T-helper 17 cell (primary cell): ENCODE measurements at regions not wholly inside any gene's neighbourhood (a gene's known extent, or its start where the extent isn't known, plus 50 kb on each side); places are given as distances from the start of the nearest gene placed in this dataset.
"Not testable (repeated sequence)": the region's sequence is repeated elsewhere in the genome, so short reads cannot be mapped to it uniquely, and the experiment has no call there.

Experiments used
- ATAC-seq: fragments of 150-1000 bp; cut with Tn5 transposase; 2 replicates; pipeline ENCODE4 v1.10.0; 2021; ENCODE audit warnings: mild to moderate bottlenecking, moderate library complexity
- DNase-seq, 3 donors: peaks; one replicate each; pipeline versions ENCODE4 v3.0.0 to v3.0.0-alpha.2; 2020 to 2021
- H3K9me3 ChIP-seq: one replicate; pipeline ENCODE4 v1.7.0; 2013; ENCODE audit warnings: low read length, mild to moderate bottlenecking; ENCODE audit not compliant: control insufficient read depth, poor library complexity, severe bottlenecking
- H3K27ac Mint-ChIP-seq: one replicate; pipeline ENCODE4 v1.8.0; 2022; ENCODE audit warnings: mild to moderate bottlenecking, moderate library complexity, mixed read lengths
- H3K27me3 Mint-ChIP-seq: one replicate; pipeline ENCODE4 v1.8.0; 2022; ENCODE audit warnings: mixed read lengths
- H3K36me3 Mint-ChIP-seq: one replicate; pipeline ENCODE4 v1.8.0; 2022; ENCODE audit warnings: low read depth, mixed read lengths
- H3K4me1 Mint-ChIP-seq: one replicate; pipeline ENCODE4 v1.8.0; 2022; ENCODE audit warnings: mild to moderate bottlenecking, mixed read lengths
- H3K4me3 Mint-ChIP-seq: one replicate; pipeline ENCODE4 v1.8.0; 2022; ENCODE audit warnings: mild to moderate bottlenecking, moderate library complexity, mixed read lengths

DNA sequence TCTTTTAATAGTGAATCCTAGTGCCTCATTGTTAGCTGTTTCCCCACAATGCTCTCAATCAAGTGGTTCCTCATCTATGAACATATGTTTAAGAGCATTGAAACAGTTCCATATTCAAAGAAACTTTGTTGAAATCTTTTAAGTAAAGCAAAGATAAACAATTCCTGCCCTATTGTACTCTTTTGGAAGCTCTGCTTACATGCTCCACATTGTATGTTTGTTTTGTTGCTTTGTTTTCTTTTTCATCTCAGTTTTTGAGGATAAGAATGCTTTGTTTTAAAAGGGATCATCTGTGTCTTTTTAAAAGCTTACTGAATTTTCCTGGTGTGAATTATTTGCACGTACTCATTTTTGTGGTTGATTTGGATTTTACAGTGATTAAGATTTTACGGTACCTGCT is 132.2 kb upstream of the MARCKS start:
- H3K27me3 Mint-ChIP-seq, H3K36me3 Mint-ChIP-seq, H3K4me3 Mint-ChIP-seq, ATAC-seq, DNase-seq, H3K27ac Mint-ChIP-seq, H3K4me1 Mint-ChIP-seq, H3K9me3 ChIP-seq: not testable (repeated sequence)

DNA sequence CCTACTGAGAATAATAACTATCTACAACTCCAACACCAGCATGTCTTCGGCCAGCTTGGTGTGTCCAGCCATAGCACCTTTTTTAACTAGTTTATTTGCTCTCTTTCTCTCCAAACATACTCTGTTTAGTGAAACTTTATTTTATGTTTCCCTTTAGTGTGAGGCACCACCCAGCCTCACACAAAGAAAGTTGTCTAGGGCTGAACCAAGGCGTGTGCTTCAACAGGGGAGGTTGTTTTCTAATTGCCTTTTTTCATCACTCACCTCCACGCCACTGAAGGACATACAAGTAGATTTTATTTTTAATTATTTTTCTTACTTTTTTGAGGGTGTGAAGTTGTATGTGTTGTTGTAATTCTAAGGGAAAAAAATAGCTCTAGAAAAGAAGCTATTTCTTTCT is 125.6 kb upstream of the MARCKS start:
- peaks cover 6% of the 10 kb centered on the region for H3K27me3 Mint-ChIP-seq
- no peak overlapping the region for H3K27ac Mint-ChIP-seq
- no peaks in the 10 kb centered on the region for H3K36me3 Mint-ChIP-seq
- no peaks in the 10 kb centered on the region for H3K4me1 Mint-ChIP-seq
- ATAC-seq (no peak), DNase-seq (no peak)
- no peak overlapping the region for H3K4me3 Mint-ChIP-seq
- no peaks in the 10 kb centered on the region for H3K9me3 ChIP-seq

GRCh38 chr6:113732384-113732966 is 124.7 kb upstream of the MARCKS start:
- H3K9me3 ChIP-seq: no peaks in the 10 kb centered on the region
- H3K4me3 Mint-ChIP-seq: no peak overlapping the region
- no peaks in the 10 kb centered on the region for H3K36me3 Mint-ChIP-seq
- ATAC-seq (no peak), DNase-seq (no peak)
- H3K4me1 Mint-ChIP-seq: no peaks in the 10 kb centered on the region
- H3K27ac Mint-ChIP-seq: no peak overlapping the region
- peaks cover 7% of the 10 kb centered on the region for H3K27me3 Mint-ChIP-seq

GRCh38 chr6:113733381-113733780 is 123.8 kb upstream of the MARCKS start:
- DNase-seq (no peak), ATAC-seq (no peak)
- Mint-ChIP-seq H3K27me3 (peaks cover 12% of the 10 kb centered on the region), H3K36me3 (no peaks in the 10 kb centered on the region), H3K27ac (no peak overlapping the region), H3K4me1 (no peaks in the 10 kb centered on the region), H3K4me3 (no peak overlapping the region)
- H3K9me3 ChIP-seq: no peaks in the 10 kb centered on the region

DNA sequence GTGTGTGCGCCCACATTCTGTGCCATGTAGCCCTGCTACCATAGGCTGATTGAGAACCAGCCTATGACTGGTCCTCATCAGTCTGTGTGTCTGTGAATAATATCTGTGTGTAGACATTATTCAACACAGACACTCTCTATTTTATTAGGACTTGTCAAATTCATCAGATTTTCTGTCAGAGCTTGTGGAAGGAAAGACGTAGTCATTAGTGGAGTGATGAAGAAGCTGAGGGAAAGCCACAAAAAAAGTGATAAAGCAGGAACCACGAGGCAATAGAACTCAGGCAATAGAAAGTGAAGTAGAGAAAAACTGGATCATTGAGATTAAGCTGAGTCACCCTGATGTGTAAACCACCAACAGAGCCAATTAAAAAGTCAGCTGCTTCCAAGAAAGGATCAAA is 122.2 kb upstream of the MARCKS start:
- no peak overlapping the region for H3K4me3 Mint-ChIP-seq
- peaks cover 16% of the 10 kb centered on the region for H3K27me3 Mint-ChIP-seq
- no peaks in the 10 kb centered on the region for H3K36me3 Mint-ChIP-seq
- no peak overlapping the region for H3K27ac Mint-ChIP-seq
- no peaks in the 10 kb centered on the region for H3K4me1 Mint-ChIP-seq
- ATAC-seq (no peak), DNase-seq (no peak)
- H3K9me3 ChIP-seq: no peaks in the 10 kb centered on the region

- H3K4me1 Mint-ChIP-seq: no peaks in the 10 kb centered on the region
- no peak overlapping the region for H3K4me3 Mint-ChIP-seq
- no peak for ATAC-seq
- H3K27me3 Mint-ChIP-seq: peaks cover 16% of the 10 kb centered on the region
- no peaks in the 10 kb centered on the region for H3K9me3 ChIP-seq
- no peaks in the 10 kb centered on the region for H3K36me3 Mint-ChIP-seq
- no peak overlapping the region for H3K27ac Mint-ChIP-seq
- DNase-seq: no peak
Measured at GRCh38 chr6:113735491-113735890, 121.7 kb upstream of the MARCKS start.

DNA sequence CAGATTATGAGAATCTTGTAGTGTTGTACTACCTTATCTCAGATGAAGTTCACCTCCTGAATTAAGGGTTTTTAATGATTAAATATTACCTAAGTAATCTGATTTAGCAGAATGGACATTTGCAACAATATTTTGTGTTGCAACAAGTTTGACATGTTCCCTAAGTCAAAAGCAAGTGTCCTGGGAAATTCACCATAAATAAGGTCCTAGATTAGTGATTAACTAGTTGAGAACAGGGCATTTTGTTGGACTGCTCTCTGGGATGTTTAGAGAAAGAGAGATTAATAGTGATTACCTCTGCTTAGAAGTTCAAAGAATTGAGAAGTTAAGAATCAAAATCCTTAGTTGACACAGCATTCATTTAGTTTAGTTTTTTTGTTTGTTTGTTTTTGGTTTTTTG is 120.2 kb upstream of the MARCKS start:
- Mint-ChIP-seq H3K27ac (no peak overlapping the region), H3K4me3 (no peak overlapping the region), H3K36me3 (no peaks in the 10 kb centered on the region), H3K4me1 (no peaks in the 10 kb centered on the region), H3K27me3 (peaks cover 16% of the 10 kb centered on the region)
- H3K9me3 ChIP-seq: no peaks in the 10 kb centered on the region
- ATAC-seq (no peak), DNase-seq (no peak)

- no peak overlapping the region for H3K27ac Mint-ChIP-seq
- peaks cover 16% of the 10 kb centered on the region for H3K27me3 Mint-ChIP-seq
- H3K4me1 Mint-ChIP-seq: no peaks in the 10 kb centered on the region
- H3K4me3 Mint-ChIP-seq: no peak overlapping the region
- H3K9me3 ChIP-seq: no peaks in the 10 kb centered on the region
- no peaks in the 10 kb centered on the region for H3K36me3 Mint-ChIP-seq
- ATAC-seq: no peak
- no peak for DNase-seq
Measured at GRCh38 chr6:113739041-113739655, 118.0 kb upstream of the MARCKS start.

- Mint-ChIP-seq H3K4me1 (no peaks in the 10 kb centered on the region), H3K4me3 (no peak overlapping the region)
Measured at GRCh38 chr6:113741651-113742050, 115.5 kb upstream of the MARCKS start.

DNA sequence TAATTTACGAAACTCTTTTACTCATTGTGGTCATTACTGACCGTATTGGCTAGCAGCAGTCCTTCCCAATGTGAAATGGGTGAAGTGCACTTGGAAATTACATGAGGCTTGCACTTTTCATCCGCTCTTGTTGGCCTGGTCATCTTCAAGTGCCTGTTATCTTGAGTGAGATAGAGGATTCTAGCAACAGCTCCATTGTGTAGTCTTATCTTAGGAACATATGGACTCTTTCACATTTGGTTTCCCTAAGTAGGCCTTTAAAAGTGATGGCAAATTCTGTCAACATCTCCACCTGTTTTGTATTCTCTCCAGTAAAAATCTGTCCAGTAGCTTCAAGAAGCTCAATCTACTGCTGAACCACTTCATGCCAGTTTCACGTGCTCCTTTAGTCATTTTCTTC is 114.8 kb upstream of the MARCKS start:
- no peak for DNase-seq
- Mint-ChIP-seq H3K36me3 (no peaks in the 10 kb centered on the region), H3K27me3 (peaks cover 15% of the 10 kb centered on the region), H3K4me3 (no peak overlapping the region), H3K27ac (no peak overlapping the region), H3K4me1 (no peaks in the 10 kb centered on the region)
- H3K9me3 ChIP-seq: no peaks in the 10 kb centered on the region
- no peak for ATAC-seq

More at GRCh38 chr6:113741651-113742050, 115.5 kb upstream of the MARCKS start:
- H3K9me3 ChIP-seq: no peaks in the 10 kb centered on the region
- H3K36me3 Mint-ChIP-seq: no peaks in the 10 kb centered on the region
- no peak for DNase-seq
- no peak for ATAC-seq
- peaks cover 15% of the 10 kb centered on the region for H3K27me3 Mint-ChIP-seq
- H3K27ac Mint-ChIP-seq: no peak overlapping the region

DNA sequence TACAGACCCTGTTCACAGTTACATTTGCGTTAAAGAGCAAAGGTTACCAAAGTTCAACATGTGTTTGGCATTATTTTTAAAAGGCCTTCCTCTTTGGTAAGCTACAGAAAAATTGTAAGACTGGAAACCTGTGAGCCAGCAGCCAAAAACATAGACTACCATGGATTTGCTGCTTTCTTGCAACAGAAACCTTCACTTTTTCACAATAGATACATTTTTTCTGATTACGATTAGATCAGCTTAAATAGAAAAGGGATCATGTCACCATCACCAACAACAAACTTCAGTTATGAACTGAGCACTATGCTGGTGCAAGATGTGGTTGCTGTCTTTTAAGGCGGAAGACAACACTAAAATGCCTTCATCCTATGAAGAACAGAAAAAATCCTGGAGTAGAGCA is 112.3 kb upstream of the MARCKS start:
- ATAC-seq: no peak
- DNase-seq: no peak
- peaks cover 5% of the 10 kb centered on the region for H3K27me3 Mint-ChIP-seq
- H3K4me1 Mint-ChIP-seq: no peaks in the 10 kb centered on the region
- H3K36me3 Mint-ChIP-seq: no peaks in the 10 kb centered on the region
- H3K9me3 ChIP-seq: no peaks in the 10 kb centered on the region
- H3K27ac Mint-ChIP-seq: no peak overlapping the region
- no peak overlapping the region for H3K4me3 Mint-ChIP-seq

- Mint-ChIP-seq H3K36me3 (no peaks in the 10 kb centered on the region), H3K4me3 (no peak overlapping the region), H3K27ac (no peak overlapping the region), H3K27me3 (no peaks in the 10 kb centered on the region), H3K4me1 (no peaks in the 10 kb centered on the region)
- no peak for ATAC-seq
- DNase-seq: no peak
- H3K9me3 ChIP-seq: no peaks in the 10 kb centered on the region
Measured at GRCh38 chr6:113750151-113750855, 106.8 kb upstream of the MARCKS start.

DNA sequence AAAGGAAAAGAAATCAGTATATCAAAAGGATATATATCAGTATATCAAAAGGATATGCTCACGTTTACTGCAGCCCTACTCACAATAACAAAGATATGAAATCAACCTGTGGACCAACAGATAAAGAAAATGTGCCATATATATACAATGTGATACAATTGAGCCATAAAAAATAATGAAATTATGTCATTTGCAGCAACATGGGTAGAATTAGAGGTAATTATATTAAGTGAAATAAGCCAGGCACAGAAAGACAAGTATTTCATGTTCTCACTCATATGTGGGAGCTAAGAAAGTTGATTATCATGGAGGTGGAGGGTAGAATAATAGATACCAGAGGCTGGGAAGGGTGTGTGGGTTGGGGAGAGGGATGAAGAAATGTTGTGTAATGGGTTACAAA is 102.9 kb upstream of the MARCKS start:
- Mint-ChIP-seq H3K4me3 (no peak overlapping the region), H3K27ac (no peak overlapping the region), H3K36me3 (no peaks in the 10 kb centered on the region), H3K27me3 (no peaks in the 10 kb centered on the region), H3K4me1 (no peaks in the 10 kb centered on the region)
- DNase-seq (no peak), ATAC-seq (no peak)
- H3K9me3 ChIP-seq: no peaks in the 10 kb centered on the region
